Activated CD8-positive, alpha-beta memory T cell treated with anti-CD3 and anti-CD28 coated beads for 36 hours (primary cell): ENCODE measurements at regions not wholly inside any gene's neighbourhood (a gene's known extent, or its start where the extent isn't known, plus 50 kb on each side); places are given as distances from the start of the nearest gene placed in this dataset.

ENCODE experiments used
- CTCF ChIA-PET: fragments of 350-600 bp; sonication (Branson Sonifier 250); formaldehyde crosslinking; loops from one replicate; lab custom pipeline; 2021; ENCODE audit warnings: antibody characterized with exemption; lab: Charles Lee
- POLR2A ChIA-PET: fragments of 350-600 bp; sonication (Branson Sonifier 250); formaldehyde crosslinking; loops from one replicate; lab custom pipeline; 2021; ENCODE audit warnings: antibody characterized with exemption; lab: Charles Lee

- CTCF ChIA-PET: no interaction called here
- POLR2A ChIA-PET: no interaction called here
Observed at GRCh38 chr4:178595500-178596138, 1153.4 kb upstream of the AGA start.

GRCh38 chr4:178598672-178599071 lies 1156.4 kb upstream of the AGA start:
- CTCF ChIA-PET: no interaction called here
- POLR2A ChIA-PET: no interaction called here

GRCh38 chr4:178599521-178599920 lies 1157.3 kb upstream of the AGA start:
- POLR2A ChIA-PET: no interaction called here
- CTCF ChIA-PET: no interaction called here

GRCh38 chr4:178602833-178603232 lies 1160.6 kb upstream of the AGA start:
- ChIA-PET CTCF (no interaction called here), POLR2A (no interaction called here)

- POLR2A ChIA-PET: no interaction called here
- CTCF ChIA-PET: no interaction called here
Observed at GRCh38 chr4:178611062-178611461, 1168.8 kb upstream of the AGA start.

GRCh38 chr4:178612733-178613132 lies 1170.5 kb upstream of the AGA start:
- CTCF ChIA-PET: no interaction called here
- POLR2A ChIA-PET: no interaction called here

GRCh38 chr4:178632415-178632814 lies 1190.2 kb upstream of the AGA start:
- ChIA-PET POLR2A (no interaction called here), CTCF (no interaction called here)

- POLR2A ChIA-PET: no interaction called here
- CTCF ChIA-PET: no interaction called here
Observed at GRCh38 chr4:178633263-178633662, 1191.0 kb upstream of the AGA start.

GRCh38 chr4:178664621-178665020 lies 1222.4 kb upstream of the AGA start:
- CTCF ChIA-PET: interaction anchor here (1.1 kb wide), 1 partner anchor 11 kb away, joined by 3 read pairs; no protein-coding TSS in a partner anchor
- POLR2A ChIA-PET: no interaction called here

- ChIA-PET POLR2A (no interaction called here), CTCF (no interaction called here)
Observed at GRCh38 chr4:178665916-178666315, 1223.7 kb upstream of the AGA start.

GRCh38 chr4:178671766-178672165 lies 1229.5 kb upstream of the AGA start:
- POLR2A ChIA-PET: no interaction called here
- CTCF ChIA-PET: no interaction called here

GRCh38 chr4:178672512-178672911 lies 1230.3 kb upstream of the AGA start:
- ChIA-PET CTCF (no interaction called here), POLR2A (no interaction called here)

GRCh38 chr4:178681871-178682270 lies 1239.6 kb upstream of the AGA start:
- POLR2A ChIA-PET: no interaction called here
- CTCF ChIA-PET: no interaction called here

- CTCF ChIA-PET: no interaction called here
- POLR2A ChIA-PET: no interaction called here
Observed at GRCh38 chr4:178689926-178690325, 1247.7 kb upstream of the AGA start.

GRCh38 chr4:178693816-178694215 lies 1251.6 kb upstream of the AGA start:
- ChIA-PET CTCF (no interaction called here), POLR2A (no interaction called here)

- CTCF ChIA-PET: no interaction called here
- POLR2A ChIA-PET: no interaction called here
Observed at GRCh38 chr4:178696515-178696914, 1254.3 kb upstream of the AGA start.

- CTCF ChIA-PET: no interaction called here
- POLR2A ChIA-PET: no interaction called here
Observed at GRCh38 chr4:178712486-178712885, 1270.2 kb upstream of the AGA start.

- ChIA-PET CTCF (no interaction called here), POLR2A (no interaction called here)
Observed at GRCh38 chr4:178738026-178738425, 1295.8 kb upstream of the AGA start.

GRCh38 chr4:178745203-178745602 lies 1303.0 kb upstream of the AGA start:
- POLR2A ChIA-PET: no interaction called here
- CTCF ChIA-PET: no interaction called here

- ChIA-PET POLR2A (no interaction called here), CTCF (no interaction called here)
Observed at GRCh38 chr4:178752954-178753525, 1310.8 kb upstream of the AGA start.

GRCh38 chr4:178778496-178778895 lies 1336.3 kb upstream of the AGA start:
- POLR2A ChIA-PET: no interaction called here
- CTCF ChIA-PET: no interaction called here

GRCh38 chr4:178781779-178782178 lies 1339.5 kb upstream of the AGA start:
- ChIA-PET POLR2A (no interaction called here), CTCF (no interaction called here)
